Middle frontal gyrus (tissue), 1 donor: ENCODE measurements at regions not wholly inside any gene's neighbourhood (a gene's known extent, or its start where the extent isn't known, plus 50 kb on each side); places are given as distances from the start of the nearest gene placed in this dataset.
"Not testable (repeated sequence)": the region's sequence is repeated elsewhere in the genome, so short reads cannot be mapped to it uniquely, and the experiment has no call there.

Experiments used
- DNase-seq: peaks from one replicate; pipeline ENCODE4 v3.0.0-alpha.2; 2015; ENCODE audit warnings: low spot score; ENCODE audit errors: extremely low spot score

- no peak for DNase-seq
These were observed 179.7 kb downstream of the ANKRD7 start for GRCh38 chr7:118404211-118404610.

GRCh38 chr7:118418433-118418832, 193.9 kb downstream of the ANKRD7 start:
- DNase-seq, result no peak

- no peak for DNase-seq
These were observed 196.4 kb downstream of the ANKRD7 start for GRCh38 chr7:118420888-118421287.

GRCh38 chr7:118429141-118429540, 204.6 kb downstream of the ANKRD7 start:
- DNase-seq, result no peak

GRCh38 chr7:118436663-118437062, 212.2 kb downstream of the ANKRD7 start:
- no peak for DNase-seq

- not testable (repeated sequence) for DNase-seq
These were observed 224.5 kb downstream of the ANKRD7 start for GRCh38 chr7:118449030-118449429.

- DNase-seq, result no peak
These were observed 225.5 kb downstream of the ANKRD7 start for GRCh38 chr7:118449797-118450567.

- no peak for DNase-seq
These were observed 227.6 kb downstream of the ANKRD7 start for GRCh38 chr7:118452128-118452527.

- DNase-seq, result no peak
These were observed 242.9 kb downstream of the ANKRD7 start for GRCh38 chr7:118467381-118467780.

GRCh38 chr7:118472581-118472980, 248.1 kb downstream of the ANKRD7 start:
- no peak for DNase-seq

GRCh38 chr7:118473271-118473670, 248.8 kb downstream of the ANKRD7 start:
- no peak for DNase-seq

GRCh38 chr7:118476036-118476435, 251.5 kb downstream of the ANKRD7 start:
- no peak for DNase-seq

GRCh38 chr7:118477036-118477435, 252.5 kb downstream of the ANKRD7 start:
- no peak for DNase-seq

- no peak for DNase-seq
These were observed 253.7 kb downstream of the ANKRD7 start for GRCh38 chr7:118478236-118478635.

GRCh38 chr7:118478931-118479330, 254.4 kb downstream of the ANKRD7 start:
- DNase-seq, result no peak

- no peak for DNase-seq
These were observed 268.0 kb downstream of the ANKRD7 start for GRCh38 chr7:118492466-118492865.

GRCh38 chr7:118496138-118496644, 271.7 kb downstream of the ANKRD7 start:
- DNase-seq, result no peak

- no peak for DNase-seq
These were observed 277.7 kb downstream of the ANKRD7 start for GRCh38 chr7:118502235-118502634.

- DNase-seq, result no peak
These were observed 286.6 kb downstream of the ANKRD7 start for GRCh38 chr7:118511146-118511545.

GRCh38 chr7:118517275-118517674, 292.8 kb downstream of the ANKRD7 start:
- DNase-seq, result no peak

GRCh38 chr7:118525020-118525419, 300.5 kb downstream of the ANKRD7 start:
- no peak for DNase-seq

- no peak for DNase-seq
These were observed 307.1 kb downstream of the ANKRD7 start for GRCh38 chr7:118531566-118531965.

GRCh38 chr7:118559207-118559606, 334.7 kb downstream of the ANKRD7 start:
- no peak for DNase-seq
